Activated naive CD4-positive, alpha-beta T cell (primary cell): ENCODE measurements at regions not wholly inside any gene's neighbourhood (a gene's known extent, or its start where the extent isn't known, plus 50 kb on each side); places are given as distances from the start of the nearest gene placed in this dataset.
"Not testable (repeated sequence)": the region's sequence is repeated elsewhere in the genome, so short reads cannot be mapped to it uniquely, and the experiment has no call there.

ENCODE experiments used
- DNase-seq, 4 experiments: peaks; one replicate each; lab custom pipeline; 2025; lab: John Stamatoyannopoulos, UW

DNA sequence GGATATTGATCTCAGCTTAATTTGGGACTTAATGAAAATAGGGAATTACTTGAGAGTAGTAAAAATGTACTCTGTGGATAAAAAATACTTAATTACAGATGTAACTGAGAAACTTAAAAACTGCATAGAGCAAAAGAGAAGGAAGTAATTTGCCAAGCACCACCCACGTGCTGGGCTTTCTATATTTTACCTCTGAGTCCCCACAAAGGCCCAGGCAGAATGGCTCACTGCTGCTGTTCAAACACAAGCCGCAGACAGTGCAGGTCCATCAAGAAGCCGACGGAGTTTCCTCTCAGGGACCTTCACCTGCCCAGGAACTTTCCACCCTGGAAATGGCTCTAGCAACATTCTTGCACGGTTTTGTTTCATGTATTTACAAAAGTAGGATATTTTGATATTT, 77.2 kb upstream of the TRPM1 start:
- no peak for DNase-seq

- DNase-seq: no peak
Observed at GRCh38 chr15:31179693-31180092, 78.2 kb upstream of the TRPM1 start.

DNA sequence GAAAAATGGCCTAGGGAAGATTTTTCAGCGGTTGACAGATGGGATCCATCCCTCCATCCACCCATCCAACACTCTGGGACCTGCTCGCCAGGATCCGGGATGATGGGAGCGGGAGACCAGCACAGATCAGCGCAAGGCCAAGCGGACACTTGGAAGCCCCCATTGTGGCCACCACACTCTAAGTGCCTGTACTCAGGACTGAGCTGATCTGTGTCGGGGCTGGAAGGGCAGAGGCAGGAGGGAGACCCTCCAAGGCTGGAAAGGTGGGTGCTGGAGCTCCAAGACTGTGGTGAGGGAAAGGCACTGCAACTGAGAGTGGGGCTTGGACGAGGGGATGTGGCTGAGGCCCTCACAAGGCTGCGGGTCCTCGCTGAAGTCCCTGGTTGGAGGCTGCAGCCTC, 91.8 kb upstream of the TRPM1 start:
- DNase-seq: no peak

DNA sequence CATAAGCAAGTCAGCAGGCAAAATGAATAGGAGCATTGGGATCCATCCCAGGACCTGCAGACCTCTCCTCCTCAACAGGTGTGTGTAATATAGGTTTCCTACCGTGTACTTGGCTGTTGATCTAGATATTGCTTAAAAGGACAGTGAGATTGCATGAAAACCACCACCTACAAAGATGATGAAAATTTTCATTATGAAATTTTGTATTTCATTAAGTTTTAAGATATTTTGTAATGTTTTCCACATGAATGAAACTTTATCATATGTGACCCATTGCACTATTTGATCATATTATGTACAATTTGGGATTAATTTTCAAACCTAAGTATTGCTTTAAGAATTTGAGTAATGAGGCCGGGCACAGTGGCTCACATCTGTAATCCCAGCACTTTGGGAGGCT, 94.3 kb upstream of the TRPM1 start:
- no peak for DNase-seq

- peak in 1 of 4 experiments; percentile 35 for DNase-seq
Observed at GRCh38 chr15:31197497-31198414, 96.2 kb upstream of the TRPM1 start.

- DNase-seq: peak in 2 of 4 experiments; percentile 63 to 67
Observed at GRCh38 chr15:31200735-31201151, 99.2 kb upstream of the TRPM1 start.

DNA sequence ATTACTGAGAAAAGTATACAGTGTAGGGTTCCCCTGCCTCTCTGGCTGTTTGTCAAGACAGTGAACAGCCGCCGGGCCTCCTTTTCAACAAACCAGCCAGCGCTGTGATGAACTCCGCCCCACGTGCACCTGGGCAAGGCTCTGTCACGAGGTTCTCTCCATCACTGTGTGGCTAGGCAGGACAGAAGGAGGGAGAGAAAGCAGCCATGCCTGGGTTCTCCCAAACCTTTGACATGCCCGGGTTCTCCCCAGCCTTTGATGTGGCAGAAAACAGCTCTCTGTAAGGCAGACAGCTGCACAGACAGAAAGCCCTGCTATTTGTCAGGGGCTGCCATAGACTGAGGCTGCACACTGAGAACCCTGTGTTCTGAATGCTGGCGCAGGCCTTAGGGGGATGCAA, 101.4 kb upstream of the TRPM1 start:
- no peak for DNase-seq

DNA sequence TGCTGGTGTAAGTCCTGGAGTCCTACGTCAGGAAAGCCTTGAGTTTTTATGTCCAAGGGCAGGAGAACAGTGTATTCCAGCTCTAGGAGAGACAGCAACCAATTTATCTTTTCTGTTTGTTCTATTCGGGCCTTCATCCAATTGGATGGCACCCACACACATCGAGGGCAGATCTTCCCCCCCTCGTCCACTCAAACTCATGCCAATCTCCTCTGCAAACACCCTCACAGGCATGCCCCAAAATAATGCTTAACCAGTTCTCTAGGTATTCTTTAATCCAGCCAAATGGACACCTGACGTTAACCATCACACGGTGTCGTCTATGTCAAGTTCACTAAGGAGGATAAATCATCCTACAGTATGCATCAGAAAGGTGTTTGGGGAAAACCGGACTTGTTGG, 102.5 kb upstream of the TRPM1 start:
- no peak for DNase-seq

GRCh38 chr15:31206386-31207181, 105.1 kb upstream of the TRPM1 start:
- DNase-seq: no peak

DNA sequence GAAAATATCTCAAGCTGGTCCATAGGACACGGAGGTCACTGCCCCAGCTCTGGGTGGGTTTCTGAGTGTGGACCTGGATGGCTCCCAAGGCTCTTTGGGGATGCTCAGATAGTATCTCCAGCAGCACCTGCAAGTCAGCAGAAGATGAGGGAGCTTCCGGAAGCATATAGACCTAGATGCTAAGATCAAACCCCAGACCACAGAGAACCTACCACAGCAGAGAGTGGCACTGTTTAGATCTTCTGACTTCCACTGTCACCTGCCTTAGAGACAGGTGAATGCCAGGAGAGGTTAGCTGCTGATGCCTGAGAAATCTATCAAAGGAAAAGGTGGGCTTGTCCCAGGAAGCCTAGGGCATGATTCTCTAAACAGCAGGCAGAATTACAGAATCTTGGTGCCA, 105.7 kb upstream of the TRPM1 start:
- DNase-seq: no peak

DNA sequence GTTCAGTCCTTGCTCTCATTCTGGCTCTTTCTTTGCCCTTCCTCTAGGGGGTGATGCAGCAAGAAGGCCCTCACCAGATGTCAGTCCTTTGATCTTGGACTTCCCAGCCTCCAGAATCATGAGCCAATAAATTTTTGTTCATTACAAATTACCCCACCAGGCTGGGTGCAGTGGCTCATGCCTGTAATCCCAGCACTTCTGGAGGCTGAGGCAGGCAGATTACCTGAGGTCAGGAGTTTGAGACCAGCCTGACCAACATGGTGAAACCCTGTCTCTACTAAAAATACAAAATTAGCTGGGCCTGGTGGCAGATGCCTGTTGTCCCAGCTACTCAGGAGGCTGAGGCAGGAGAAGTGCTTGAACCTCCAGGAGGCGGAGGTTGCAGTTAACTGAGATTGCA, 106.3 kb upstream of the TRPM1 start:
- not testable (repeated sequence) for DNase-seq

- no peak for DNase-seq
Observed at GRCh38 chr15:31208817-31209216, 107.3 kb upstream of the TRPM1 start.

- DNase-seq: no peak
Observed at GRCh38 chr15:31211353-31211752, 109.8 kb upstream of the TRPM1 start.

DNA sequence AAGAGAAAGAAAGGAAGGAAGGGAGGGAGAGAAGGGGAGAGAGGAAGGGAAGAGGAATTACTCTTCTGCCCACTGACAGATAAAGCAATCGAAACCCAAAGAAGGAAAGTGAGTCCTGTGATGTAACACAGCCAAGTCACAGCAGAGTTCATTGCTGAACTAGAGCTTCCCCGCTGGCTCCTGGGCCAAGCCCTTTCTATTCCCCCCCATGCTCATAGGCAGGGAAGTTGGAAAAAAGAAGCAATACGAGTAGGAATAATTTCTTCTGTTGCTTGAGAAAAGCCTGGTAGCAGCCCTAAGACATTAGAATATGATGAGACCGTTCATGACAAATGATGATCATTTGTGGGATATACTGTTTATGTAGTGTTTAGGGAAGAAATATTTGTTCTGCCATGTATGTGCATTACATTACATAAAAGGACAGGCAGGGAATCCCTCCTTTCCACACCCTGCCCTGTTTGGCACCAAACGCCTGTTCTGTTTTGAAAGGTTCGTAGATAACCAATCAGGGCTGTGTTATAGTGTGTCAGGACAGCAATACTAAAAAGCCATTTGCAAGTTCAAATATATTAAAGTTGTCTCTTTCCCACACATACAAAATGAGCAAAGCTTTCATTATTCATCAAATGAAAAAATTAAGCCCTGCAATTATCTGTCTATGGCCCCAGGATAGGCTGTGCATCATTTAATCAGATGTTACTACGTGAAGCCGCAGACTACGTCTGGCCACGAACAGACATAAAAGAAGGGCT, 111.0 kb upstream of the TRPM1 start:
- no peak for DNase-seq

GRCh38 chr15:31214158-31214863, 112.3 kb upstream of the KLF13 start:
- DNase-seq: no peak

GRCh38 chr15:31214864-31215489, 111.7 kb upstream of the KLF13 start:
- no peak for DNase-seq

- DNase-seq: peak; percentile 42 to 73 (median 64)
Observed at GRCh38 chr15:31215490-31216214, 111.0 kb upstream of the KLF13 start.

- no peak for DNase-seq
Observed at GRCh38 chr15:31216215-31216911, 110.3 kb upstream of the KLF13 start.

DNA sequence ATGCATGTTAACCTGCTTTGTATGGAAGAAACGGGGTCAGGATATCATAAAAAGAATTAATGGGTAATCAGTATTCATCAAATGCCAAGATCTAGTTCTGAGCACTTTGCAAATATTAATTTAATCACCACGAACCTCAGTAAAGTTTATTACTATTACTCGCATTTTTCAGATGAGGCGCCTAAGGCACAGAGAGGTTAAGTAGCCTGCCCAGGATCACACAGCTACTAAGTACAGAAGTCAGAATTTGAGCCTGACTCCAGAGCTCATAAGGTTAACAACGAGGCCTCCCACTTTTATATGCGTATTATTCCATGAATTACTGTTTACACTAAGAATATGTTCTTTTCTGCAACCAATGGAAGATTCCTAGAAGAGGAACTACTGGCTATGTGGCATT, 109.6 kb upstream of the KLF13 start:
- no peak for DNase-seq
